ENCODE measurements at regions not wholly inside any gene's neighbourhood (a gene's known extent, or its start where the extent isn't known, plus 50 kb on each side); places are given as distances from the start of the nearest gene placed in this dataset.

DNA sequence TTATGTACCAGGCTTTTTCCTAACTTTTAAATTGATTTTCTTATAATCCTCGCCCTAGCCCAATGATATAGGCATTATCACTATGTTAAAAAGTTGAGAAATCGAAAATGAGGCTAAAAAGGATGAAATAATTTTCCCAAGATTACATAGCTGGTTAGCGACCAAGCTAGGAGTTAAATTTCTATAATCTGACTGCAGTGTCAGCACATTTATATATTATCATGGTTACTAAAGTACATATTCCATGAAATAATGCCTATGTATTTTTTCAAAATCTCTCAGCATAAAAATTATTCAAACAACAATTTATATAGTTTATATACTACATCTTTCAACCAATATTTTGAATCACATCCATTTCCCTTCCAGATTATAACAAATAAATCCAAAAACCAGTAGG, 317.3 kb upstream of the TFPI start:
- TF ChIP-seq, protein P1, sequence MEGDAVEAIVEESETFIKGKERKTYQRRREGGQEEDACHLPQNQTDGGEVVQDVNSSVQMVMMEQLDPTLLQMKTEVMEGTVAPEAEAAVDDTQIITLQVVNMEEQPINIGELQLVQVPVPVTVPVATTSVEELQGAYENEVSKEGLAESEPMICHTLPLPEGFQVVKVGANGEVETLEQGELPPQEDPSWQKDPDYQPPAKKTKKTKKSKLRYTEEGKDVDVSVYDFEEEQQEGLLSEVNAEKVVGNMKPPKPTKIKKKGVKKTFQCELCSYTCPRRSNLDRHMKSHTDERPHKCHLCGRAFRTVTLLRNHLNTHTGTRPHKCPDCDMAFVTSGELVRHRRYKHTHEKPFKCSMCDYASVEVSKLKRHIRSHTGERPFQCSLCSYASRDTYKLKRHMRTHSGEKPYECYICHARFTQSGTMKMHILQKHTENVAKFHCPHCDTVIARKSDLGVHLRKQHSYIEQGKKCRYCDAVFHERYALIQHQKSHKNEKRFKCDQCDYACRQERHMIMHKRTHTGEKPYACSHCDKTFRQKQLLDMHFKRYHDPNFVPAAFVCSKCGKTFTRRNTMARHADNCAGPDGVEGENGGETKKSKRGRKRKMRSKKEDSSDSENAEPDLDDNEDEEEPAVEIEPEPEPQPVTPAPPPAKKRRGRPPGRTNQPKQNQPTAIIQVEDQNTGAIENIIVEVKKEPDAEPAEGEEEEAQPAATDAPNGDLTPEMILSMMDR (IDR thresholded peaks at IDR 0.05; ENCODE audit: insufficient read depth, low read length, poor library complexity, severe bottlenecking): no peak
- no peak for TF ChIP-seq EZH2phosphoT487 (conservative IDR thresholded peaks at IDR 0.05; ENCODE audit: low read length)
